ENCODE measurements at regions not wholly inside any gene's neighbourhood (a gene's known extent, or its start where the extent isn't known, plus 50 kb on each side); places are given as distances from the start of the nearest gene placed in this dataset.
"Not testable (repeated sequence)": the region's sequence is repeated elsewhere in the genome, so short reads cannot be mapped to it uniquely, and the experiment has no call there.

DNA sequence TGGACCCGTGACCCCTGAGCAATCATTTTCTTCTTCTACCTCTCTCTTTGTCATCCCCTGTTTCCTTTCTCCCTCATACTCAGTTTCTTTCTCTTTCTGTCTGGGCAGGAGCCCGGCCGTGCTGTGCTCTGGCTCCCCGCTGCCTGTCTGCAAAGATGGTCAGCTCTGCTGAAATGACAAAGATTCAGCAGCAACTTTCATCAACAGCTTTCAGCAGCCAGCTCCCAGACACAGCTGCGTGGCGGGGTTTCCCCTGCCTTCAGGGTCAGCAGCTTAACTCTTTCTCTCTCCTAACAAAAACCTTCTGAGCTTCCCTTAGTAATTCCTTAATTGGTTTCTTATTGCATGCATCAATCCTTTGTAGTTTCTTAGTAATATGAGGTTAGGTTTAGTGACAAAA is 1234.4 kb downstream of the CNTNAP5 start:
- H3K36me3 ChIP-seq: no peaks in the 10 kb centered on the region
- no peaks in the 10 kb centered on the region for H3K4me1 ChIP-seq
- H3K4me3 ChIP-seq: no peak overlapping the region
- intact Hi-C loops (cut with DNase I): no loop called here
- no peak overlapping the region for H3K27ac ChIP-seq
- no peaks in the 10 kb centered on the region for H3K9me3 ChIP-seq
- no peak for TF ChIP-seq POLR2A (IDR thresholded peaks at IDR 0.05)
- TF ChIP-seq, protein P1, sequence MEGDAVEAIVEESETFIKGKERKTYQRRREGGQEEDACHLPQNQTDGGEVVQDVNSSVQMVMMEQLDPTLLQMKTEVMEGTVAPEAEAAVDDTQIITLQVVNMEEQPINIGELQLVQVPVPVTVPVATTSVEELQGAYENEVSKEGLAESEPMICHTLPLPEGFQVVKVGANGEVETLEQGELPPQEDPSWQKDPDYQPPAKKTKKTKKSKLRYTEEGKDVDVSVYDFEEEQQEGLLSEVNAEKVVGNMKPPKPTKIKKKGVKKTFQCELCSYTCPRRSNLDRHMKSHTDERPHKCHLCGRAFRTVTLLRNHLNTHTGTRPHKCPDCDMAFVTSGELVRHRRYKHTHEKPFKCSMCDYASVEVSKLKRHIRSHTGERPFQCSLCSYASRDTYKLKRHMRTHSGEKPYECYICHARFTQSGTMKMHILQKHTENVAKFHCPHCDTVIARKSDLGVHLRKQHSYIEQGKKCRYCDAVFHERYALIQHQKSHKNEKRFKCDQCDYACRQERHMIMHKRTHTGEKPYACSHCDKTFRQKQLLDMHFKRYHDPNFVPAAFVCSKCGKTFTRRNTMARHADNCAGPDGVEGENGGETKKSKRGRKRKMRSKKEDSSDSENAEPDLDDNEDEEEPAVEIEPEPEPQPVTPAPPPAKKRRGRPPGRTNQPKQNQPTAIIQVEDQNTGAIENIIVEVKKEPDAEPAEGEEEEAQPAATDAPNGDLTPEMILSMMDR (IDR thresholded peaks at IDR 0.05): no peak
- TF ChIP-seq POLR2AphosphoS5 (IDR thresholded peaks at IDR 0.05; ENCODE audit: insufficient read depth in 1 of 2, low read depth in 1 of 2): no peak
- DNase-seq (ENCODE audit: extremely low spot score in 2 of 2): no peak
- no peaks in the 10 kb centered on the region for H3K27me3 ChIP-seq

DNA sequence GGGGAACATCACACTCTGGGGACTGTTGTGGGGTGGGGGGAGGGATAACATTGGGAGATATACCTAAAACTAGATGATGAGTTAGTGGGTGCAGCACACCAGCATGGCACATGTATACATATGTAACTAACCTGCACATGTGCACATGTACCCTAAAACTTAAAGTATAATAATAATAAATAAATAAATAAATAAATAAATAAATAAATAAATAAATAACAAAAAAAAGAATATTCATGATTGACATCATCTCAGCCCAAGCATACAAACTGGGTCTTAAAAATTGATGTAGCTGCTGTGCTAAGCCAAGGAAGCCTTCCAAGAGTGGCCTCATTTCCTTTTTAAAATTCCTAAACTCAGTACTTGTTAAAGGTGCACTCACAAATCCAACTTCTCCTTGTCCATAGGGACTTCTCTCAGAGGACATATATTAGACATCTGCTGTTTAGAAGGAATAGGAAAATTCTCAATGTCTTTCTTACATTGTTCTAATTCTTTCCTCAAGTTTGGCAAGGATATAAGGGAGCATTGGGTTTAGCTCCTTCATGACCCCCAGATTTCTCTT is 1235.4 kb downstream of the CNTNAP5 start:
- H3K27ac ChIP-seq; H3K27me3 ChIP-seq; intact Hi-C loops (cut with DNase I); H3K4me3 ChIP-seq; H3K4me1 ChIP-seq; H3K36me3 ChIP-seq; DNase-seq (ENCODE audit: extremely low spot score in 2 of 2); H3K9me3 ChIP-seq: not testable (repeated sequence)

DNA sequence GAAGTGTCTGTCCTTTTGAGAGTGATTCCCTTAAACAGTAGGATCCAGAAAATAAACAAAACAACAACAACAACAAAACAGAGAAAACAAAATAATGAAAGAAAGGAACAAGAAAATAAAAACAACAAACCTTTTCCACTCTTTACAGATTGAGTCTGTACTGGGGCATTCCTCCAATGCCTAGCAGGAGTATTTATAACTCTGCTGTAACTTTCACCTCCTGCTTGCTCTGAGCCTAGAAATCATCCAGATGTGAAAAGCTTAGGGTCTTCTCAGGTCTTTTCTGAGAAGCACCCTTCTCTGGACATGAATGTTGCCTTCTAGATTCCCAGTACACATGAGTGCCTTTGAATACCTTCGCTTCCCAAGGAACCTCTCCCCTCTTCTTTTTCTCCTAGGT is 1239.4 kb downstream of the CNTNAP5 start:
- Histone ChIP-seq H3K27ac (no peak overlapping the region), H3K27me3 (no peaks in the 10 kb centered on the region), H3K4me3 (no peak overlapping the region), H3K4me1 (no peaks in the 10 kb centered on the region), H3K9me3 (no peaks in the 10 kb centered on the region), H3K36me3 (no peaks in the 10 kb centered on the region)
- no peak for DNase-seq (ENCODE audit: extremely low spot score in 2 of 2)
- intact Hi-C loops (cut with DNase I): no loop called here
- TF ChIP-seq POLR2A (IDR thresholded peaks at IDR 0.05) (no peak), POLR2AphosphoS5 (IDR thresholded peaks at IDR 0.05; ENCODE audit: insufficient read depth in 1 of 2, low read depth in 1 of 2) (no peak)
- TF ChIP-seq, protein P1 (IDR thresholded peaks at IDR 0.05): no peak

DNA sequence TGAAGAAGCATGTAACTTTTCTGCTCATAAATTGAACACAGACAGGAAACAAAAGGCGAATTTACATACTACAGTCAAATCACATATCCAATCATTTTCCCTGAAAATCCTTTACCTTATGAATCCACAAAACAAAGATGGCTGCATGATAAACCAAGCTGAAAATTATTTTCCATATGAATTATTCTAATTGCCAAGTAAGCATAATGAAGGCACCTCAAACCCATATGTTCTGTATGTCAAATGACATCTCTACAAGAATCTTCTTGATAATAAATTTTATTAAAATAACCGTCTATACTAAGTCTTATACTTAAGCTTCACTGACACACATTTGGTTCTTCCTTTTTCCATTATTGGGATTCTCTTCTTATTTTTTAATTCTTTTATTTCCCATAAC is 1242.6 kb downstream of the CNTNAP5 start:
- H3K27ac ChIP-seq: no peak overlapping the region
- no peak for DNase-seq (ENCODE audit: extremely low spot score in 2 of 2)
- no peak overlapping the region for H3K4me3 ChIP-seq
- H3K36me3 ChIP-seq: no peaks in the 10 kb centered on the region
- H3K9me3 ChIP-seq: no peaks in the 10 kb centered on the region
- H3K27me3 ChIP-seq: no peaks in the 10 kb centered on the region
- TF ChIP-seq, protein P1 (IDR thresholded peaks at IDR 0.05): no peak
- TF ChIP-seq POLR2AphosphoS5 (IDR thresholded peaks at IDR 0.05; ENCODE audit: insufficient read depth in 1 of 2, low read depth in 1 of 2): no peak
- no peak for TF ChIP-seq POLR2A (IDR thresholded peaks at IDR 0.05)
- intact Hi-C loops (cut with DNase I): no loop called here
- H3K4me1 ChIP-seq: no peaks in the 10 kb centered on the region

DNA sequence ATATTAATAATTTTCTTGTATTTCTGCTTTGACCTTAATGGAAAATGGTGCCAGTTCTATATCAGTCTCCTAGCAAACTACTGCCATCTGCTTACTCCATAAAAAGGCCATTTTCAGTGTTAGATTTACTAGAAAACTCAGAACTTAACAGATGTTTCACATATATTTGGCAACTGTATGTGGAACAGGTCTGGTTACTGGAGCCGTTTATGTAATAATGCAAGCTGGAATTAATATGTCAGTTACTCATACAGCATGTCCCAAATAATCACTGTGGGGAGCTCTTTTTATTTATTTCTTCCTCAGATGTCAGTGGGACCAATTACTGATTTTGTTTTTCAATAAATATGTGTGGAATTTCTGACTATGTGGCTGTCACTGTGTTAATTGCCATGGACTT is 1247.6 kb downstream of the CNTNAP5 start:
- intact Hi-C loops (cut with DNase I): no loop called here
- Histone ChIP-seq H3K36me3 (no peaks in the 10 kb centered on the region), H3K9me3 (no peaks in the 10 kb centered on the region), H3K4me1 (no peaks in the 10 kb centered on the region), H3K27ac (no peak overlapping the region), H3K4me3 (no peak overlapping the region), H3K27me3 (no peaks in the 10 kb centered on the region)
- no peak for DNase-seq (ENCODE audit: extremely low spot score in 2 of 2)
- TF ChIP-seq, protein P1 (IDR thresholded peaks at IDR 0.05): no peak
- no peak for TF ChIP-seq POLR2AphosphoS5 (IDR thresholded peaks at IDR 0.05; ENCODE audit: insufficient read depth in 1 of 2, low read depth in 1 of 2)
- no peak for TF ChIP-seq POLR2A (IDR thresholded peaks at IDR 0.05)
